H9 (cell line): ENCODE measurements at regions not wholly inside any gene's neighbourhood (a gene's known extent, or its start where the extent isn't known, plus 50 kb on each side); places are given as distances from the start of the nearest gene placed in this dataset.

ENCODE experiments used
- DNase-seq: peaks from one replicate; pipeline ENCODE4 v3.0.0-alpha.2; 2017
- H2AFZ ChIP-seq: one replicate; pipeline ENCODE4 v1.6.1; 2013; ENCODE audit warnings: mild to moderate bottlenecking, low read length, control low read depth, moderate library complexity
- H2AK5ac ChIP-seq: 2 replicates; pipeline ENCODE4 v1.6.1; 2013; ENCODE audit warnings: low read length, control low read depth, mixed read lengths; ENCODE audit not compliant: insufficient read length
- H2BK120ac ChIP-seq: one replicate; pipeline ENCODE4 v1.6.1; 2013; ENCODE audit warnings: low read depth, mild to moderate bottlenecking, low read length, control low read depth, inconsistent platforms; ENCODE audit not compliant: poor library complexity, severe bottlenecking
- H2BK12ac ChIP-seq: 2 replicates; pipeline ENCODE4 v1.6.1; 2013; ENCODE audit warnings: low read length, control low read depth, mixed read lengths, low read depth; ENCODE audit not compliant: insufficient read length
- H2BK15ac ChIP-seq: 2 replicates; pipeline ENCODE4 v1.6.1; 2013; ENCODE audit warnings: low read depth, low read length, control low read depth
- H2BK20ac ChIP-seq: one replicate; pipeline ENCODE4 v1.6.1; 2013; ENCODE audit warnings: low read depth, mild to moderate bottlenecking, low read length, control low read depth, inconsistent platforms; ENCODE audit not compliant: poor library complexity, severe bottlenecking
- H2BK5ac ChIP-seq: 2 replicates; pipeline ENCODE4 v1.6.1; 2013; ENCODE audit warnings: low read length, control low read depth, mixed read lengths; ENCODE audit not compliant: insufficient read length
- H3K14ac ChIP-seq: 2 replicates; pipeline ENCODE4 v1.6.1; 2013; ENCODE audit warnings: low read length, control low read depth; ENCODE audit not compliant: insufficient read depth
- H3K18ac ChIP-seq: 2 replicates; pipeline ENCODE4 v1.6.1; 2013; ENCODE audit warnings: low read depth, mild to moderate bottlenecking, mixed read lengths, low read length, control low read depth; ENCODE audit not compliant: insufficient read length
- H3K23ac ChIP-seq: 2 replicates; pipeline ENCODE4 v1.6.1; 2013; ENCODE audit warnings: low read length, control low read depth, mixed read lengths, low read depth; ENCODE audit not compliant: insufficient read length
- H3K23me2 ChIP-seq: 2 replicates; pipeline ENCODE4 v1.6.1; 2013; ENCODE audit warnings: low read depth, mild to moderate bottlenecking, mixed read lengths, low read length, control low read depth; ENCODE audit not compliant: insufficient read length, poor library complexity, severe bottlenecking
- H3K27ac ChIP-seq: 2 replicates; pipeline ENCODE4 v1.5.1; 2013; ENCODE audit warnings: low read length, control low read depth, mixed read lengths, low read depth; ENCODE audit not compliant: insufficient read length
- H3K27me3 ChIP-seq: 2 replicates; pipeline ENCODE4 v1.6.1; 2013; ENCODE audit warnings: low read length, control low read depth, inconsistent platforms; ENCODE audit not compliant: insufficient read depth
- H3K4ac ChIP-seq: 2 replicates; pipeline ENCODE4 v1.6.1; 2013; ENCODE audit warnings: low read depth, mild to moderate bottlenecking, control low read depth, inconsistent platforms, low read length, moderate library complexity
- H3K4me1 ChIP-seq: 2 replicates; pipeline ENCODE4 v1.6.1; 2013; ENCODE audit warnings: low read length, control low read depth, inconsistent platforms; ENCODE audit not compliant: insufficient read depth
- H3K4me2 ChIP-seq: 2 replicates; pipeline ENCODE4 v1.6.1; 2013; ENCODE audit warnings: low read length, control low read depth, mixed read lengths; ENCODE audit not compliant: insufficient read length, insufficient read depth
- H3K56ac ChIP-seq: 2 replicates; pipeline ENCODE4 v1.6.1; 2013; ENCODE audit warnings: low read depth, mild to moderate bottlenecking, mixed read lengths, low read length, control low read depth; ENCODE audit not compliant: insufficient read length
- H3K79me1 ChIP-seq: 2 replicates; pipeline ENCODE4 v1.6.1; 2013; ENCODE audit warnings: low read depth, mild to moderate bottlenecking, moderate library complexity, low read length, control low read depth, inconsistent platforms; ENCODE audit not compliant: insufficient read depth, poor library complexity, severe bottlenecking
- H3K79me2 ChIP-seq: 2 replicates; pipeline ENCODE4 v1.6.1; 2013; ENCODE audit warnings: low read length, control low read depth, inconsistent platforms; ENCODE audit not compliant: insufficient read depth
- H3K9ac ChIP-seq: 2 replicates; pipeline ENCODE4 v1.6.1; 2013; ENCODE audit warnings: low read length, control low read depth, mixed read lengths; ENCODE audit not compliant: insufficient read length; ENCODE audit errors: extremely low read depth
- H3K9me3 ChIP-seq: one replicate; pipeline ENCODE4 v1.6.1; 2013; ENCODE audit warnings: low read depth, low read length, inconsistent platforms; ENCODE audit not compliant: control insufficient read depth
- H3T11ph ChIP-seq: one replicate; pipeline ENCODE4 v1.6.1; 2013; ENCODE audit warnings: mild to moderate bottlenecking, low read length, control low read depth, inconsistent platforms
- H4K20me1 ChIP-seq: one replicate; pipeline ENCODE4 v1.6.1; 2013; ENCODE audit not compliant: control insufficient read depth, insufficient read length, insufficient read depth
- H4K5ac ChIP-seq: 2 replicates; pipeline ENCODE4 v1.6.1; 2013; ENCODE audit warnings: low read depth, mild to moderate bottlenecking, mixed read lengths, low read length, control low read depth; ENCODE audit not compliant: insufficient read length
- H4K8ac ChIP-seq: replicated peaks from 2 replicates; pipeline ENCODE4 v1.6.1; 2013; ENCODE audit warnings: low read length, control low read depth, mixed read lengths, low read depth; ENCODE audit not compliant: insufficient read length
- H4K91ac ChIP-seq: 2 replicates; pipeline ENCODE4 v1.6.1; 2013; ENCODE audit warnings: low read depth, mild to moderate bottlenecking, moderate library complexity, mixed read lengths, low read length, control low read depth; ENCODE audit not compliant: insufficient read length
- H3K27ac Mint-ChIP-seq, 3 experiments: 2 replicates in 2 of 3; 3 replicates in 1 of 3; pipeline ENCODE4 v1.8.0; 2020 to 2021; ENCODE audit warnings: mixed read lengths in 3 of 3, mild to moderate bottlenecking in 1 of 3, moderate library complexity in 1 of 3
- H3K27me3 Mint-ChIP-seq: 2 replicates; pipeline ENCODE4 v1.8.0; 2021; ENCODE audit warnings: low read depth, mild to moderate bottlenecking, moderate library complexity, mixed read lengths
- H3K36me3 Mint-ChIP-seq, 3 experiments: 2 replicates in 2 of 3; 3 replicates in 1 of 3; pipeline ENCODE4 v1.8.0; 2020 to 2021; ENCODE audit warnings: low read depth in 3 of 3, mixed read lengths in 3 of 3; ENCODE audit not compliant: insufficient read depth in 1 of 3
- H3K4me1 Mint-ChIP-seq, 2 experiments: 2 replicates each; pipeline ENCODE4 v1.8.0; 2020; ENCODE audit warnings: mixed read lengths in 2 of 2
- H3K4me3 Mint-ChIP-seq, 2 experiments: 2 replicates in 1 of 2; 3 replicates in 1 of 2; pipeline ENCODE4 v1.8.0; 2020 to 2021; ENCODE audit warnings: mild to moderate bottlenecking in 2 of 2, mixed read lengths in 2 of 2, moderate library complexity in 1 of 2
- H3K9me3 Mint-ChIP-seq, 2 experiments: 2 replicates in 1 of 2; 3 replicates in 1 of 2; pipeline ENCODE4 v1.8.0; 2020; ENCODE audit warnings: mild to moderate bottlenecking in 2 of 2, mixed read lengths in 2 of 2, moderate library complexity in 1 of 2
- CTCF ChIP-seq: fragments of 200-600 bp; sonication (generic); conservative IDR thresholded peaks from 3 replicates; pipeline ENCODE4 v1.8.0; 2021; ENCODE audit warnings: antibody characterized with exemption, mild to moderate bottlenecking
- WGBS: extraction: QIAGEN DNeasy Blood & Tissue Kit; methylation state at CpG from one replicate; pipeline ENCODE4 v1.1.7; 2013; ENCODE audit warnings: missing lambda C conversion rate, low lambda C conversion rate, mixed read lengths; ENCODE audit not compliant: insufficient read length; ENCODE audit errors: extremely low coverage; 5-methylcytosine and 5-hydroxymethylcytosine counted together

GRCh38 chr4:175986668-175987067 is 79.0 kb upstream of the WDR17 start:
- no peaks in the 10 kb centered on the region for H3K23me2 ChIP-seq
- H3K79me1 ChIP-seq = no peaks in the 10 kb centered on the region
- H3K4me3 Mint-ChIP-seq = no peak overlapping the region
- H2AK5ac ChIP-seq = no peak overlapping the region
- no peak overlapping the region for H4K8ac ChIP-seq
- H3K4me1 ChIP-seq = no peaks in the 10 kb centered on the region
- H2BK5ac ChIP-seq = no peak overlapping the region
- no peak overlapping the region for H3K27ac ChIP-seq
- no peak overlapping the region for H2BK20ac ChIP-seq
- no peak overlapping the region for H4K91ac ChIP-seq
- no peak overlapping the region for H3K14ac ChIP-seq
- H2AFZ ChIP-seq = no peak overlapping the region
- H3K18ac ChIP-seq = no peak overlapping the region
- H3K56ac ChIP-seq = no peak overlapping the region
- H2BK120ac ChIP-seq = no peak overlapping the region
- no peak overlapping the region for H3K4ac ChIP-seq
- H3K9me3 Mint-ChIP-seq = no peaks in the 10 kb centered on the region; a peak in 1 of 5 replicates
- no peak for DNase-seq
- no peaks in the 10 kb centered on the region for H3K79me2 ChIP-seq
- H3T11ph ChIP-seq = no peak overlapping the region
- H3K9ac ChIP-seq = no peak overlapping the region
- no peak overlapping the region for H3K23ac ChIP-seq
- TF ChIP-seq CTCF = no peak
- H3K27me3 Mint-ChIP-seq = no peaks in the 10 kb centered on the region
- no peaks in the 10 kb centered on the region for H3K9me3 ChIP-seq
- H3K27me3 ChIP-seq = no peaks in the 10 kb centered on the region
- no peaks in the 10 kb centered on the region for H3K36me3 Mint-ChIP-seq
- H4K5ac ChIP-seq = no peak overlapping the region
- H3K4me2 ChIP-seq = no peak overlapping the region
- no peak overlapping the region for H2BK12ac ChIP-seq
- no peak overlapping the region for H3K27ac Mint-ChIP-seq
- H4K20me1 ChIP-seq = no peaks in the 10 kb centered on the region
- H3K4me1 Mint-ChIP-seq = peaks cover 5 to 14% of the 10 kb centered on the region in 2 experiments
- H2BK15ac ChIP-seq = no peak overlapping the region
- WGBS = no CpG with 5 or more reads among the region's 1 CpG
